HEK293 (cell line): ENCODE measurements at regions not wholly inside any gene's neighbourhood (a gene's known extent, or its start where the extent isn't known, plus 50 kb on each side); places are given as distances from the start of the nearest gene placed in this dataset.

Experiments
- CTCF ChIA-PET: fragments of 350-600 bp; formaldehyde crosslinking; extraction: SDS; loops from one replicate; lab custom pipeline; 2021; ENCODE audit warnings: antibody characterized with exemption; lab: Yijun Ruan, JAX
- POLR2A ChIA-PET: fragments of 300-600 bp; formaldehyde crosslinking; extraction: SDS; loops from one replicate; lab custom pipeline; 2020; ENCODE audit warnings: antibody characterized with exemption, inconsistent platforms; lab: Yijun Ruan, JAX
- H3K27ac ChIP-seq: fragments of 200-500 bp; sonication (Bioruptor generic); 2 replicates; pipeline ENCODE4 v1.5.1; 2014; ENCODE audit warnings: low read depth, low read length, control low read depth, inconsistent platforms; ENCODE audit errors: extremely low read depth
- H3K36me3 ChIP-seq, 2 experiments: fragments of 200-500 bp in 1 of 2; sonication (Bioruptor generic) in 1 of 2; 1 replicate in 1 of 2; 2 replicates in 1 of 2; pipeline ENCODE4 v1.5.1; 2014 to 2017; ENCODE audit warnings: inconsistent platforms in 2 of 2, low read length in 2 of 2; ENCODE audit not compliant: control insufficient read depth in 2 of 2, insufficient read depth in 1 of 2
- H3K4me1 ChIP-seq: fragments of 200-500 bp; sonication (Bioruptor generic); 2 replicates; pipeline ENCODE4 v1.5.1; 2014; ENCODE audit warnings: mild to moderate bottlenecking, low read length, inconsistent platforms; ENCODE audit not compliant: control insufficient read depth, insufficient read depth
- H3K4me3 ChIP-seq: 2 replicates; pipeline ENCODE4 v1.5.1; 2011; ENCODE audit warnings: low read depth, mild to moderate bottlenecking, control low read depth, low read length, moderate library complexity
- H3K9me3 ChIP-seq: fragments of 200-500 bp; sonication (Bioruptor generic); 2 replicates; pipeline ENCODE4 v1.5.1; 2014; ENCODE audit warnings: low read depth, low read length, inconsistent platforms; ENCODE audit not compliant: control insufficient read depth, insufficient read depth
- BCL6B ChIP-seq: fragments of 450-650 bp; formaldehyde crosslinking; IDR thresholded peaks from 2 replicates; pipeline ENCODE4 v1.5.1; 2017; ENCODE audit warnings: missing biosample characterization, missing genetic modification characterization
- CTCF ChIP-seq: fragments of 450-650 bp; formaldehyde crosslinking; IDR thresholded peaks from 2 replicates; pipeline ENCODE4 v1.5.1; 2016; ENCODE audit warnings: missing biosample characterization, missing genetic modification characterization
- HOXA7 ChIP-seq: sonication (generic); formaldehyde crosslinking; IDR thresholded peaks from 2 replicates; pipeline ENCODE4 v1.8.1; 2022; ENCODE audit warnings: missing genetic modification reagents, borderline replicate concordance
- PRDM1 ChIP-seq: fragments of 450-650 bp; formaldehyde crosslinking; IDR thresholded peaks from 2 replicates; pipeline ENCODE4; 2016; ENCODE audit warnings: missing biosample characterization, missing genetic modification characterization
- RBAK ChIP-seq: fragments of 450-650 bp; formaldehyde crosslinking; IDR thresholded peaks from 2 replicates; pipeline ENCODE4 v1.5.1; 2016; ENCODE audit warnings: missing biosample characterization, missing genetic modification characterization
- SP2 ChIP-seq: fragments of 450-650 bp; formaldehyde crosslinking; IDR thresholded peaks from 2 replicates; pipeline ENCODE4 v1.5.1; 2016; ENCODE audit warnings: missing biosample characterization, missing genetic modification characterization
- WT1 ChIP-seq: fragments of 450-650 bp; formaldehyde crosslinking; IDR thresholded peaks from 2 replicates; pipeline ENCODE4 v1.5.1; 2016; ENCODE audit warnings: missing biosample characterization, missing genetic modification characterization
- YY1 ChIP-seq: fragments of 450-650 bp; formaldehyde crosslinking; IDR thresholded peaks from 2 replicates; pipeline ENCODE4 v1.5.1; 2018; ENCODE audit warnings: missing biosample characterization, missing genetic modification characterization
- ZFP69B ChIP-seq: fragments of 450-650 bp; formaldehyde crosslinking; IDR thresholded peaks from 2 replicates; pipeline ENCODE4 v1.5.1; 2016; ENCODE audit warnings: missing biosample characterization, missing genetic modification characterization
- ZNF155 ChIP-seq: fragments of 450-650 bp; formaldehyde crosslinking; IDR thresholded peaks from 2 replicates; pipeline ENCODE4 v1.5.1; 2016; ENCODE audit warnings: missing biosample characterization, missing genetic modification characterization
- ZNF175 ChIP-seq: fragments of 450-650 bp; formaldehyde crosslinking; IDR thresholded peaks from 2 replicates; pipeline ENCODE4 v1.5.1; 2016; ENCODE audit warnings: missing biosample characterization, missing genetic modification characterization
- ZNF184 ChIP-seq: fragments of 450-650 bp; IDR thresholded peaks from 2 replicates; pipeline ENCODE4 v1.5.1; 2018; ENCODE audit warnings: missing biosample characterization, mild to moderate bottlenecking, missing genetic modification characterization
- ZNF223 ChIP-seq: fragments of 450-650 bp; formaldehyde crosslinking; IDR thresholded peaks from 2 replicates; pipeline ENCODE4 v1.5.1; 2016; ENCODE audit warnings: missing biosample characterization, missing genetic modification characterization
- ZNF350 ChIP-seq: fragments of 450-650 bp; formaldehyde crosslinking; IDR thresholded peaks from 2 replicates; pipeline ENCODE4 v1.5.0; 2017; ENCODE audit warnings: missing biosample characterization, mild to moderate bottlenecking, missing genetic modification characterization
- ZNF37A ChIP-seq: fragments of 450-650 bp; IDR thresholded peaks from 2 replicates; pipeline ENCODE4 v1.5.1; 2018; ENCODE audit warnings: missing biosample characterization, missing genetic modification characterization
- ZNF426 ChIP-seq: fragments of 450-650 bp; formaldehyde crosslinking; IDR thresholded peaks from 2 replicates; pipeline ENCODE4 v1.5.1; 2017; ENCODE audit warnings: missing biosample characterization, missing genetic modification characterization, mild to moderate bottlenecking, inconsistent platforms, moderate library complexity
- ZNF501 ChIP-seq: fragments of 450-650 bp; formaldehyde crosslinking; IDR thresholded peaks from 2 replicates; pipeline ENCODE4 v1.5.1; 2016; ENCODE audit warnings: missing biosample characterization, missing genetic modification characterization
- ZNF544 ChIP-seq: fragments of 450-650 bp; formaldehyde crosslinking; IDR thresholded peaks from 2 replicates; pipeline ENCODE4 v1.5.0; 2017; ENCODE audit warnings: missing biosample characterization, missing genetic modification characterization
- ZNF670 ChIP-seq: fragments of 450-650 bp; formaldehyde crosslinking; IDR thresholded peaks from 2 replicates; pipeline ENCODE4 v1.5.1; 2016; ENCODE audit warnings: missing biosample characterization, missing genetic modification characterization, low read depth
- ZNF792 ChIP-seq: fragments of 450-650 bp; formaldehyde crosslinking; IDR thresholded peaks from 2 replicates; pipeline ENCODE4 v1.5.1; 2016; ENCODE audit warnings: missing biosample characterization, missing genetic modification characterization
- ZNF843 ChIP-seq: fragments of 450-650 bp; formaldehyde crosslinking; IDR thresholded peaks from 2 replicates; pipeline ENCODE4 v1.5.1; 2016; ENCODE audit warnings: missing biosample characterization, missing genetic modification characterization
- TF ChIP-seq, protein P1 (sequence below): fragments of 450-650 bp; formaldehyde crosslinking; optimal IDR thresholded peaks from 2 replicates; pipeline ENCODE3; 2016; ENCODE audit warnings: missing biosample characterization, mild to moderate bottlenecking, missing genetic modification characterization
- TF ChIP-seq, protein P2 (sequence below): fragments of 450-650 bp; formaldehyde crosslinking; IDR thresholded peaks from 2 replicates; pipeline ENCODE4 v1.5.1; 2016; ENCODE audit warnings: missing biosample characterization, missing genetic modification characterization

DNA sequence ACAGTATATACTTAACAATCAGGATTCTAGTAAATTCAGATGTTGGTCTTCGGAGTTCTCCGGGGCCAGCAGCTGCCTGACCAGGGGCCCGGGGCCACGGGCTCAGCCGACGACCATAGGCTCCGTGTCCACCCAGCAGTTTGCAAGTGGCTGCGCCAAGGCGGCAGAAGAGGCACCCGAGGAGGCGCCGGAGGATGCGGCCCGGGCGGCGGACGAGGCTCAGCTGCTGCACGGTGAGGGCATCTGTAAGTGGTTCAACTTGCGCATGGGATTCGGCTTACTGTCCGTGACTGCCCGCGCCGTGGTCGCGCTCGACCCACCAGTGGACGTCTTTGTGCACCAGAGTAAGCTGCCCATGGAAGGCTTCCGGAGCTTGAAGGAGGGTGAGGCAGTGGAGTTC lies 136.3 kb downstream of the NUP35 start:
- CTCF ChIA-PET: interaction anchor here (1.4 kb wide), 1 partner anchor 12 kb away, joined by 5 read pairs; no protein-coding TSS in a partner anchor
- H3K27ac ChIP-seq: no peak overlapping the region

GRCh38 chr2:183264890-183265535 lies 140.8 kb downstream of the NUP35 start:
- H3K27ac ChIP-seq: no peak overlapping the region
- ChIA-PET POLR2A (no interaction called here), CTCF (no interaction called here)
- H3K36me3 ChIP-seq: no peaks in the 10 kb centered on the region
- H3K4me3 ChIP-seq: no peak overlapping the region
- TF ChIP-seq YY1: no peak
- no peaks in the 10 kb centered on the region for H3K4me1 ChIP-seq
- H3K9me3 ChIP-seq: no peaks in the 10 kb centered on the region

More for the DNA sequence above, 136.3 kb downstream of the NUP35 start:
- Histone ChIP-seq H3K4me1 (no peaks in the 10 kb centered on the region), H3K36me3 (no peaks in the 10 kb centered on the region), H3K4me3 (no peak overlapping the region), H3K9me3 (no peaks in the 10 kb centered on the region)
- TF ChIP-seq BCL6B (tag by site-specific recombination): no peak
- TF ChIP-seq CTCF (tag by site-specific recombination): no peak
- no peak for TF ChIP-seq WT1 (tag by site-specific recombination)
- no peak for TF ChIP-seq ZNF670
- no peak for TF ChIP-seq ZNF175 (tag by site-specific recombination)
- no peak for TF ChIP-seq HOXA7
- TF ChIP-seq ZFP69B (tag by site-specific recombination): no peak
- no peak for TF ChIP-seq SP2
- no peak for TF ChIP-seq PRDM1 (tag by site-specific recombination)
- no peak for TF ChIP-seq ZNF792
- TF ChIP-seq ZNF223 (tag by site-specific recombination): no peak
- TF ChIP-seq, protein P1, sequence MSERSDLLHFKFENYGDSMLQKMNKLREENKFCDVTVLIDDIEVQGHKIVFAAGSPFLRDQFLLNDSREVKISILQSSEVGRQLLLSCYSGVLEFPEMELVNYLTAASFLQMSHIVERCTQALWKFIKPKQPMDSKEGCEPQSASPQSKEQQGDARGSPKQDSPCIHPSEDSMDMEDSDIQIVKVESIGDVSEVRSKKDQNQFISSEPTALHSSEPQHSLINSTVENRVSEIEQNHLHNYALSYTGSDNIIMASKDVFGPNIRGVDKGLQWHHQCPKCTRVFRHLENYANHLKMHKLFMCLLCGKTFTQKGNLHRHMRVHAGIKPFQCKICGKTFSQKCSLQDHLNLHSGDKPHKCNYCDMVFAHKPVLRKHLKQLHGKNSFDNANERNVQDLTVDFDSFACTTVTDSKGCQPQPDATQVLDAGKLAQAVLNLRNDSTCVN: no peak
- TF ChIP-seq ZNF155 (tag by site-specific recombination): no peak
- POLR2A ChIA-PET: no interaction called here

- H3K36me3 ChIP-seq: no peaks in the 10 kb centered on the region
- ChIA-PET POLR2A (no interaction called here), CTCF (no interaction called here)
- H3K4me3 ChIP-seq: no peak overlapping the region
- H3K9me3 ChIP-seq: no peaks in the 10 kb centered on the region
- H3K27ac ChIP-seq: no peak overlapping the region
- H3K4me1 ChIP-seq: no peaks in the 10 kb centered on the region
- no peak for TF ChIP-seq ZNF184
- TF ChIP-seq ZNF501 (tag by site-specific recombination): no peak
- no peak for TF ChIP-seq ZNF37A (tag by site-specific recombination)
- TF ChIP-seq ZNF350: no peak
- TF ChIP-seq ZNF426 (tag by site-specific recombination): no peak
- no peak for TF ChIP-seq RBAK (tag by site-specific recombination)
- TF ChIP-seq, protein P2, sequence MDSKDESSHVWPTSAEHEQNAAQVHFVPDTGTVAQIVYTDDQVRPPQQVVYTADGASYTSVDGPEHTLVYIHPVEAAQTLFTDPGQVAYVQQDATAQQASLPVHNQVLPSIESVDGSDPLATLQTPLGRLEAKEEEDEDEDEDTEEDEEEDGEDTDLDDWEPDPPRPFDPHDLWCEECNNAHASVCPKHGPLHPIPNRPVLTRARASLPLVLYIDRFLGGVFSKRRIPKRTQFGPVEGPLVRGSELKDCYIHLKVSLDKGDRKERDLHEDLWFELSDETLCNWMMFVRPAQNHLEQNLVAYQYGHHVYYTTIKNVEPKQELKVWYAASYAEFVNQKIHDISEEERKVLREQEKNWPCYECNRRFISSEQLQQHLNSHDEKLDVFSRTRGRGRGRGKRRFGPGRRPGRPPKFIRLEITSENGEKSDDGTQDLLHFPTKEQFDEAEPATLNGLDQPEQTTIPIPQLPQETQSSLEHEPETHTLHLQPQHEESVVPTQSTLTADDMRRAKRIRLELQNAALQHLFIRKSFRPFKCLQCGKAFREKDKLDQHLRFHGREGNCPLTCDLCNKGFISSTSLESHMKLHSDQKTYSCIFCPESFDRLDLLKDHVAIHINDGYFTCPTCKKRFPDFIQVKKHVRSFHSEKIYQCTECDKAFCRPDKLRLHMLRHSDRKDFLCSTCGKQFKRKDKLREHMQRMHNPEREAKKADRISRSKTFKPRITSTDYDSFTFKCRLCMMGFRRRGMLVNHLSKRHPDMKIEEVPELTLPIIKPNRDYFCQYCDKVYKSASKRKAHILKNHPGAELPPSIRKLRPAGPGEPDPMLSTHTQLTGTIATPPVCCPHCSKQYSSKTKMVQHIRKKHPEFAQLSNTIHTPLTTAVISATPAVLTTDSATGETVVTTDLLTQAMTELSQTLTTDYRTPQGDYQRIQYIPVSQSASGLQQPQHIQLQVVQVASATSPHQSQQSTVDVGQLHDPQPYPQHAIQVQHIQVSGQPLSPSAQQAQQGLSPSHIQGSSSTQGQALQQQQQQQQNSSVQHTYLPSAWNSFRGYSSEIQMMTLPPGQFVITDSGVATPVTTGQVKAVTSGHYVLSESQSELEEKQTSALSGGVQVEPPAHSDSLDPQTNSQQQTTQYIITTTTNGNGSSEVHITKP (tag by site-specific recombination): no peak
- TF ChIP-seq ZNF544: no peak
- TF ChIP-seq ZNF843 (tag by site-specific recombination): no peak
Measured at GRCh38 chr2:183267148-183267827, 143.0 kb downstream of the NUP35 start.
